AG08395 (cell line): ENCODE measurements at regions not wholly inside any gene's neighbourhood (a gene's known extent, or its start where the extent isn't known, plus 50 kb on each side); places are given as distances from the start of the nearest gene placed in this dataset.

Experiments
- DNase-seq: peaks from one replicate; pipeline ENCODE4 v3.0.0; 2012; ENCODE audit warnings: mixed read lengths, low spot score

DNA sequence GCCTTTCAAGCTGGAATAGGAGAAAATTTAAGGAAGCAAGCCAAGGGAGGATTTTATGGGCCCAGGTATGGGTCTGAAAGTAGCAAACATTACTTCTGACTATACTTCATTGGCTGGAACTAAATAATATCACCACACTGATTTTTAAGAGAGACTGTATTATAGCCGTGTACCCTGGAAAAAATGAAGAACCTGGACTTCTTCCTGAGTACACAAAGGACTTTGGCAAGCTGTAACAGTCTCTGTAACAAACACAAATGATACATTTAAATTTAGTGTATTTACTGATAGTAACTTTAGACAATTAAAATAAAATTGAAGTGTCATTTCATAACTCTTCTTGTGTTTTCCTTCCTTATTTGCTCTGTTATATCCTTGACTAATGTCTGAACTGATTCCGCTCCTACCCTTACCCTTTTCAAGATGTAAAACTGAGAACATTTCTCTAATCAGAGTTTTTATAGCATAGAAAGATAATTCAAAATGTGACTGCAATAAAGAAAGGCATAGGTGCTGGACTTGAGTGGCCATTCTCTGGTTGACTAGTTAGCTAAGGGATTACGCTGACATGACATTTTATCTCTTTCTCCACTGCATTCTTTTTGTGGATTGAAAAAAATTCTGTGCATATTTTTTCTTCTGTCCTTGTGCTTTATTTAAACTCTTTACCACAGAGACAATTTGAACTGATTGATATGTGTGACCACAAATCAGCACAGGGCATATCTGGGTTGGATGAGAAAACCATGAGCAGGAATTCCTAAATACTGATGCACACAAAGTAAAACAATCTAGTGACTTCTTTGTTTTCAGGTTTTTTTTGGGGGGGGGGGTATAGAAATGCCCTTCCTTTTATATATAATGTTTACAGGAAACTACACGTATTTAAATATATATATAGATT lies 349.7 kb downstream of the MDFIC start:
- peak; percentile 25 for DNase-seq

DNA sequence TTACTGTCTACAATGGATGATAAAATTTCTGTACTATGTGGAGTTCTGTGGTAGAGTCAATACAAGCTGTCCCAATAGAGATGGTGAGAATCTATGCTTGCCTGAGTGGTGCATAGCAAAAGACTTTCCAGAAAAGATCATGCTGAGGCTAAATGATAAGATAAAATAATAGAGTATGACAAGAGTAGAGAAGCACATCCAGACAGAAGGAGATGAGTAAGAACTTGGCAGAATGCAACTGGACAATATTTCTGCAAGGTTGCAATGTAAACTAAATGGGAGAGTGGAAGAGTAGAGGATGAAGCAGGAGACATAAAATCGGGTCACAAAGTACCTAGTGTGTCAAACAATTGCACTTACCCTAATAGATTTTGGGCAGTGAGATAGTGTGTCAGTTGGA lies 347.6 kb downstream of the MDFIC start:
- DNase-seq = no peak

DNA sequence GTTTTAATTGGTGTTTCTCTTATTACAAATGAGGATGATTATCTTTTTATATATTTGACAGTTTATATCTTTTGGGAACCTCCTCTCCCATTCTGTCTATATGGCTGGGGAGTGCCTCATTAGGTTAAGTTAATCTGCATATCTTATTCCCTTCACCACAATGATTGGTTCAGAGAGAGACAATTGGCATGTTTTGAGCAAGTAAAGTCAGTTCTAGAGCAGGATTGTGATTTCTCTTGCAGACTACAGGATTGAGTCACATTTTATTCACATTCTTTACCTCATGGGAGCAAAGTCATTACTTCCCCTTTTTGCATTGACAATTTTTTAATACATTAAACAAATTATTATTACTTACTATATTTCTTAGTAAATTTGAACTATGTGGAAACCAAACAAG lies 345.6 kb downstream of the MDFIC start:
- DNase-seq = no peak

DNA sequence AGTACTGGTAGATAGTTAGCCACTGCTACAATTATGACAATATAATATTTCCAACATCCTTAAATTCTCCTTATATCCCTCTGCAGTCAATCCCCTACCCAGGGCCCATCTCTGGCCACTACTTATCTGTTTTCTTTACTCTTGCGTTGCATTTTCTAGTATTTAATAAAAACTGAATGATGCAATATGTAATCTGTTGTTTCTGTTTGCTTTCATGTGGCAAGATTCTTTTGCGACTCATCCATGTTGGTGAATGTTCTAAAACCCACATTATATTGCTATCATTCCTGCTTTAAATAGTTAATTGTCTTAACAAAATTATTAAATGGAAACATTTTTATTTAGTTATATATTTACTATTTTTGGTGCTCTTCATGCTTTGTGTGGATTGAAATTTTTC lies 338.5 kb downstream of the MDFIC start:
- no peak for DNase-seq

DNA sequence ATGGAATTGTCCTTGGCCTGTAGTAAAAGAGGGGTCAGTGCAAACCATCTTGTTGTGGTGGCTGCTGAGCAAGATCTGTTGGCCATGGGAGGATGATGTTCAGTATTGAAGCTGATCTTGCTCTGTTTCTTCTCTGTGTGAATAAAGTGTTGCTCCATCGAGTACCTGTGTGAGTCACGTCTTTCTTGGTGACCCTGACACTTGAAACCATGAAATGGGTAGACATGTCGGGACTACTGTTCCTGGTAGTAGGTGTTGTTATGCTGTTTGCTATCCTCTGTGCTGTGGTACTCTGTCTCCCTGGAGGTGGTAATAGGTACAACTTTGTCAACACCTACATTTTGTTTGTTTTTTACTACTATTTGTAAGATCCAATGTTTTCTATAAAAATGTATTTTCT lies 330.6 kb downstream of the MDFIC start:
- no peak for DNase-seq

DNA sequence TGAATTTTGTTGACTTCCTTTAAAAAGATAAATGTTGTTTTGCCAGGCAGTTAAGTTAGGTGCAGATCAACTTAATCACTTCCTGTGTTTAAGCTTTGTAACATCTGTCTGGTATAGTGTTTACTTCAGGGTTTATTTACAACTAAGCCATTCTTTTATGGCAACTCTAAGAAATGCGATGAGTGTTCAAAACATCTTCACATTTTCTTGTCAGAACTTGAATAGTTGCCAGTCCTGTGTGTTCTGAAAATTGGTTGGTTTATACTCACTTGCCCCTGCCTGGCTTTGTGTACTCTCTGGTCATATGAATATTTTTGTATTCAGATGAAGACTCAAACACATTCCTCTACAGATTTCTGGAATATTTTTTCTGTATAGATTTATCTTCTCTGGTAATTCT lies 327.2 kb downstream of the MDFIC start:
- peak; percentile 25 for DNase-seq

DNA sequence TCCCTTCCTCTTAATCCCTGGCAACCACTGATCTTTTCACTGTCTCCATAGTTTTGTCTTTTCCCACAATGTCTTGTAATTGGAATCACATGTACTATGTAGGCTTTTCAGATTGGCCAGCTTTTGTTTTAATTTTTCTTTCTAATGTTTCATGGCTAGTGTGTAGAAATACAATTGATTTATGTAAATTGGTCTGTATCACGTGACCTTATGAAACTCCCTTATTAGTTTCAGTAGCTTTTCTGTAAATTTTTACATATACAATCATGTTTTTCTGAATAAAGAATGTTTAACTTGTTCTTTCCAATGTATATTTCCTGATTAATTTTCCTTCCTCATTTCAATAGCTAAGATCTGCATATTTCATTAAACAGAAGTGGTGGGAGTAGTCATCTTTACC lies 319.3 kb downstream of the MDFIC start:
- no peak for DNase-seq

DNA sequence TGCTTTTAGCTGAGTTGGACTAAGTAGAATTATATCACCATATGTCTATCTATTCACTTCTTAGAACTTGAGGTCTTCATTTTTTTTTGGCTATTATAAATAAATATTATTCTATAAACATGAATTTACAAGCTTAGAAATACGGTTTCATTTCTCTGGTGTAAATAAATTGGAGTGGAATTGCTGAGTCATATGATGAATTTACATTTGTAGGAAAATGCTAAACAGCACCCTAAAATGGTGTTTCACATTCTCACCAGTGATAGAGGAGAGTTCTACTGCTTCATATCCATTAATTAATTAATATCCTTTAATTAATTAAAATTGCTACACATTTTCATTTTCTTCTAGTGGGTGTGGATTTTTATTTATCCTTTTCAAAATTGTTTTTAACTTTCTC lies 318.3 kb downstream of the MDFIC start:
- DNase-seq = no peak

DNA sequence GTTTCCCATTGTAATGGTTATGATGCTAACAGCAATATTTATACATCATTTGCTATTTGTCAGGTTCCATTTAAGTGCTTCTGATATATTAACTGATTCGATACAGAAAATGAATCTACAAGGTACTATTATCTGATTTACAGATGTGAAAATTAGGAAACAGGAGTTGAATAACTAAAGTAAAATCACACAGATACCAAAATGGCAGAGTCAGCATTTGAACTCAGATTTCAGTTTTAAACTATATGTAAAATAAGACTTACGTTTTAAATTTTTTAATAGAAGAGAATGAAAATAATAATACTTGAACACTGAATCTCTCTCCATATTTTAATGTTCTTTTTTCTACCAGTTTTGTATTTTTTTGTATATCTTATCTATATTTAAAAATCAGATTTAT lies 313.2 kb downstream of the MDFIC start:
- DNase-seq = no peak

DNA sequence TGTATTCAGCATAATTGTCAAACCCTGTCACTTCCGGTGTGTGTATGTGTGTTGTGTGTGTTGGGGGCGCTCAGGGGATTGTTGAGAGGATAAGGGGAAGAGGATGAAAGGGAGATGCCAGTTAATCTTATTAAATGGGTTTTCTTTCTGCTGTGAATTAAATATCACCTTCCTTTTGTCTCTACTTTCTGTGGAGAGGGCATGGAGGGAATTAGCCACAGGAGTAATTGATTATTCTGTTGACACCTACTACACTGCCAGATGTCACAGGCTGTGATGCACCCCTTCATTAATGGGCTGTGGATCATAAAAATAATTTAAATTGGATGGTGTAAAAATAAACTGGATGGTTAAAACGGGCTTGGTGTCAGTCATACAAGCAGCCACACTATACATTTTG lies 311.9 kb downstream of the MDFIC start:
- DNase-seq = no peak

DNA sequence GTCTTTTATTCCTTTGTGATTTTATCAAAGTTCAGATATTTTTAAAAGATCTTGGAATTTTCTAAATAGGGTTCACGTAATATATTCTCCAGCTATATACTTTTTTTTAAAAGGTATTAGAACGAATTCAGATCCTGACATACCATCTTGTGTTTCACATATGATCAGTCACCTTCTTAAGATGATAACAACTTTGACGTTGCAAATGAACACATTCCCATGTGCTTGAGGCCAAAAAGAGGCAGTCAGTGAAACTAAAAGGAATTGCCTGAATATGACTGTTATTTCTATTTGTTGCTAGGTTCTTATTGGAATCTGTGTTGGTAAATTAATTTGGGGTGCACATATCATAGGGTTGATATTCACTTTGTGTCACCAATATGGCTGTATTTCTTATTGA lies 310.1 kb downstream of the MDFIC start:
- DNase-seq = no peak

DNA sequence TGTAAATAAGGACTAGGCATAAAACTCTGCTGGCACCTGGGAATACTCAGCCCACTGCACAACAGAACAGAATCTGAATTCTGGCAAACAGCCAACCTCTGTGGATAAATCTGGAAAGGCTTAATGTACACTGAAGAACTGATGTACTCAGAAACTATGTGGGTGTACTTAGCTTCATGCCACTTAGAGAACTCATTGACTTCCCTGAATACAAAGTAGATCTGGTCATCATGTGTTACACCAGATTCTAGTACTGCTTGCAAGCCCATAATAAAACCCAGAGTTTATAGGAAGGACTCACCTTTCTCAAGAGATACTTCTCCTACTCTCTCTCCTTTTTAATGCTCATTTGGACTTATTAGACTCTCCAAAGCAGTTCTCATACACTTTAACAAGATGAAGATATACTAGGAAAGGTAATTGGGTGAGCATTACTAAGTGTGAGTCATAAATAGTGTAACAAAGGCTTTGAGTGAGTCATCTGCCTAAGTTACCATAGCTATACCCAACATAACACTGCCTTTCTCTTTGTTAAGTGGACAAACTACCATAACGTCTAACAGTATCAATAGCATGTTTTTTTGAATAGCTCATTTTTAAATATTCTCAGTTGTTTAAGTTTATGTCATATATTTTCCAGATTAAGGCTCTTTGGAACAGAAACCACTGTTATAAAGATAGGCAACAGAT lies 309.1 kb downstream of the MDFIC start:
- DNase-seq = peak; percentile 82

DNA sequence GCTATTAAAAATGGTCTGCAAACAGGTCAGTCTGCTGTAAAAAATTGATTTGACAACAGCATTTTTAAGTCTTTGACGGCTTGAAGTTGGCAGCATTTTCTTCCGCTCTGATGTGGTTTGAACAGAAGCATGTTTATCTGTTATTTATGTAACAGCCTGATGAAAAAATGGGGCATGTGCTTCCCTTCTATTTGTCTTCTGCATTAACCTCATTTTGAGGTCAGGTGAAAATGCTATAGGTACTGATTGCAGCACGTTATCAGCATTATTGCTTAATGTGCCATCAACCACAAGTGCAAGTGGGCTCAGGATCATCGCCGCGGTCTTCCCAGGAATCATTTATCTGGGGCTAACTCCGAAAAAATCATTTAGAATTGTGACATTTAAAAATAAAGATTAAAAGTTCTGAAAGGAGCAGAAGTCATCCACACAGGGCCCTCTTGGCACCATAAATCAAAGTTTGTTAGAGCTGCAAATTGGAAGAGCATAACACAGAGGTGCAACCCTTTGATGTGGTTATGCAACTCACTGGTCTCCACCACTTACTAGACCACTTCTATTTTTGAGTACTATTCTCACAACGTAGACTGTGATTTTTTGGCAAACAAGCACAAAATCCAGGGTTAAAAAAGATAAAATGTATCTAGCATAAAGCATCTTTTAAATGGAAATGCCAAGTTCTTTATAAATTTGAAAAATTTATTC lies 307.7 kb downstream of the MDFIC start:
- DNase-seq = no peak

DNA sequence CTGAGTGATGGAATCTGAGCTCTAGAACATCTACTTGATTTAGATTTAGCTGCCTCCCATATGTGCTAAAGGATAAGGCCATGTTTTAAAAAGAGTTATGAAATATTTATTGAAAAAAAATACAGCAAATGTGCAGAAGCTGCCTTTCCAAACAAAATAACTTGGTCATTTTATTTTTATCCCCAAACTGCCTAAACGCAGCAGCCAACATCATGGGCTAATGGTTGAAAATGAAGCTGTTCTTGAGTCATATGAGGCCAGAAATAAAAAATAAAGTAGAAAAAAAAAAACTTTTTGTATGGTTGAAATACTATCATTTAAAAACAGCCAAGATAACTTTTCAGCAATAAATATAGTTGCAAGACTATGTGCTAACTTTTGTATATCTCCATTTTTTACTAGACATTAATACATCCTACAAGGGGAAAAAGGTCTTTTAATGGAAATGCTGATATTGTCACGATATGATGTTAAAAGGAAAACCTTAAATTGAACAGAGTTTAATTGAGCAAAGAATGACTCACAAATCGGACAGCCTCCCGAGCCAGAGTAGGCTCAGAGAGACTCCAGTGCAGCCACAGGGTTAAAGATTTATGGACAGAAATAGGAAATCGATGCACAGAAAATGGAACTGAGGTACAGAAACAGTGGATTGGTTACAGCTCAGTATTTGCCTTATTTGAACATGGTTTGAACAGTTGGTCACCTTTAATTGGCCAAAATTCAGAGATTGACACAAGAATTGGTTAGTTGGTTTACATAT lies 305.8 kb downstream of the MDFIC start:
- DNase-seq = no peak

DNA sequence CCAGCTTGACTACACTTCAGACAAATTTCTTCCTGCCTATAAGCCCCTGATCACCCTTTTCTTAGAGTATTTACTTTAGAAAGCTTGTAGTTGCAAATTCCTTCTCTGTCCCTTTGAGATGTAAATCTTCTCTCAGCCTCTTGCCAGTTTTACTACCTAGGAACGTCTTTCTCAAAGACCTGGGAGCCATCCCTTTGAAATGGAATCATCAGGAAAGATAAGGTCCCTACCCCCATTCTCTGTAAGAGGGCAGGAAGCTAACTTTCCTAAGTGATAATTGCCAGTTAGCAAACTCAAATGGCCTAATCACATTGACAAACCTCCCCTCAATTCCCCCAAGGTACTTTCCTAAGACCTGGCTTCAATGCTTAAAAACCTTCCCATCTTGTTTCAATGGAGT lies 304.5 kb downstream of the MDFIC start:
- DNase-seq = no peak

DNA sequence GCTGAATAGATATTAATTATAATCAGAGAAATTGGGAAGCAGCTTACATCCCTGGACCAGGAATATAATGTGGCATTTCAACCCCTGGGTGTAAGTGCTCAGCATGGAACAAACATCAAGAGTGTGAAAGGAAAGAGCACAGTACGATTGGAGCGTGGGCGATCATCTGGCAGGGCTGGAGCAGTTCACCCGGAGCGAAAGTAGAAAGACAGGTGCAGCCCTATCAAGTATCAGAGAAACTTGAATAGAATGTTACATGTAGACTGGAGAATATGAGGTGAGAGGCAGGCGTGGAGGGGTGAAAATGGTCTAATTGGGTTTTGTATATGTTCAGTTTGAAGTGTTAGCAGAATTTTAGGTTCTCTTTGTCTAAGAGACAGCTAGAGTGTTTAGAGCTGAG lies 303.0 kb downstream of the MDFIC start:
- no peak for DNase-seq

DNA sequence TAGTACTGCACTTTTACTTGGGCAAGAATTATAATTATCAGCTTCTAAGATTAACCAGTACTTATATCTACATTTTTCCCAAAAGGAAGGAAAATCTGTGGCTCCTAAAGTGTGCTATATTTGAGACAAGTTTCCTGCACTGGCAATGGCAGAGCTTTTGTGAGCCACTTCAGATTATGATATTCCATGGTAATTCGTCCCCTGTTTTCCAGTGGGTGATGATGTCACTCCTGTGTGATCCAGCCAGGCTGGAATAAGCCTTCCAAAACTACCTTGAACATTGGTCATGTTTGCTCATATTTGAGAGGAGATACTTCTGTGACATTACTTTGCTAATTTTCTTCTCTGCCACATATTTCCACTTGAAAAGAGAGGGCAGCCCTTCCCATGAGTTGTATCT lies 302.1 kb downstream of the MDFIC start:
- no peak for DNase-seq

DNA sequence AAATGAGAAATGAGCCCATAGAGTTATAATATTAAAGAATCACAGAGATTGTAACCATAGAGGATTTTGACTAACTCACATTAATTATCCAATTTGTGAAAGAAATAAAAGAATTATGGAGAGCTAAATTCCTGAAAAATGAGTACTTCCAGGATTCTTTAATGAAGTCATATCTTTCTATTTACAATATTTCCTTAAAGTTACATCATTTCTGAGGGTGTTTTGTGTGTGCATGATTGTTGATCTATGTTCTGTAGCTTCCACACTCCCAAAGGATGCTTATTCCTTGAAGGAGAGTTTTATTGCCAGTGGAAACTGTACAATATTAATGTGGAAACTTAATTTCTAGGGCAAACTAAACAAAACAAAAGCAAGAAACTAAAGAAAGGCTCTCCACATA lies 299.6 kb downstream of the MDFIC start:
- DNase-seq = no peak

DNA sequence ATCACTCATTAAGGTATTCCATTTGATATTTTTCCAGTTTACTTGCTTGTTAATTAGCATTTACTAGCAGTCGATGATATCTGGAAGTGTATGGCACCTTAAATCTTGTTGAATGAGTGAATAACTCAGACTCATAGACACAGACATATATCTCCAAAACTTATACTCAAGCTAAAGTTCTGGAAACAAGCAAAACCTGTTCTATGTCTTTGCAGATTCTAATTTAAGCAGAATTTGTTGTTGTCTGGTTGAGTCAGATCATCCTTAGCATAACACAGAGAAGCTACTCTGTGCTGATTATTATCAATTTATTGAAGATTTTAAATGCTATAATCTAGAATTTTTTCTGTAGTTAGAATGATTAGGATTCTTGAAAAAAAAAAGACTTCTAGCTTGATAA lies 296.2 kb downstream of the MDFIC start:
- no peak for DNase-seq

DNA sequence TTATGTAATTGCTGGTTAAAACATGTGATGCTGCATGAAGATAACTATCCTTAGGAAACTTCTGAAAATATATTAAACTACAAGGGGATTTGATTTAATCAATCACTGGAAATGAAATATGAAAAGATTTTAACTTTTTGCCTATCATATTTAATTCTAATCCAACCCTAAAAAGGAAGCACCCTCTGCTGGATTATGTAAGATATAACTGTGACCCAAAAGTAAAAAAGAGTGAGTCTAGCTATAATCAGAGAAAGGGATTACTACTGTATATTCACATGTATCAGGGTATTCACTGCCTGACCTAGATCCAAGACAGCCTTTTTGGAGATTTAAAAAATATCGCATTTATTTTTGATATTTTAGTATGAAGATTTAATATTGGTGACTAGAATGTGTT lies 295.5 kb downstream of the MDFIC start:
- peak; percentile 12 for DNase-seq

DNA sequence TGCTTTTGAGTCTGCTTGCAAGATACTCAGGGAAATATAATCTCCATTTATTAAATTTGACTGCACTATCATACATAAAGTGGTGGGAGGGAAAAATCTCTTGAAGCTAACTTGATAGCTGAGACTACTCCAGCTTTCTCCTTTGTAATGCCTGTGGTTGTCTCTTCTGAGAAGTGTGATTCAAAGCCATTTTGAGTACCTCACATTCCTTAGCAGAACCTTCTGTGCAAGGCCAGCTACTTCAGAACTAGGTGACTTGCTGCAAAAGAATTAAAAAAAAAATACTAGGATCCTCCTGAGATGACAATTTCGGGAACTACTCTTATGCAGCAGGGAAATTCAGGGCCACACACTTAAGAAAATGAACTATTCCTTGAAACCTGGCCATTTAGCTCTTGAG lies 294.8 kb downstream of the MDFIC start:
- DNase-seq = no peak

DNA sequence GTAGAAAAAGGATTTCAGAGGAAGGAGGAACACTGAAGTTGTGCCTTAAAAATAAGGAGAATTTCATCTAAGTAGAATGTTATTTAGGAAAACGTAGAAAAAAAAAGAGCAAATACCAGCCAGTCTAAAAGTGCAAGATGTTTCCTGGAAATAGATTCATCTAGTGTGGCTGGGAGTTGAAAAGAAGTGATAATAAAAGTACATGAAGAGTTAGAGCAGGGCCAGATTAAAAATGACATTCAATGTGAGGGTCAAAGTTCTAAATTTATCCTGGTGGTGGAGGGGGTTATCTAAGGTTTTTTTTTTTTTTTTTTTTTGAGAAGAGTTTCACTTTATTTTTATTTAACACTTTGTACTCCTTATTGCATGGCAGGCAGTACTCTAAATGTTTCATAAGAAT lies 289.3 kb downstream of the MDFIC start:
- DNase-seq = no peak
